H9 (cell line): ENCODE measurements at regions not wholly inside any gene's neighbourhood (a gene's known extent, or its start where the extent isn't known, plus 50 kb on each side); places are given as distances from the start of the nearest gene placed in this dataset.

Experiments used
- DNase-seq: peaks from one replicate; pipeline ENCODE4 v3.0.0-alpha.2; 2017
- H2AFZ ChIP-seq: one replicate; pipeline ENCODE4 v1.6.1; 2013; ENCODE audit warnings: mild to moderate bottlenecking, low read length, control low read depth, moderate library complexity
- H2AK5ac ChIP-seq: 2 replicates; pipeline ENCODE4 v1.6.1; 2013; ENCODE audit warnings: low read length, control low read depth, mixed read lengths; ENCODE audit not compliant: insufficient read length
- H2BK120ac ChIP-seq: one replicate; pipeline ENCODE4 v1.6.1; 2013; ENCODE audit warnings: low read depth, mild to moderate bottlenecking, low read length, control low read depth, inconsistent platforms; ENCODE audit not compliant: poor library complexity, severe bottlenecking
- H2BK12ac ChIP-seq: 2 replicates; pipeline ENCODE4 v1.6.1; 2013; ENCODE audit warnings: low read length, control low read depth, mixed read lengths, low read depth; ENCODE audit not compliant: insufficient read length
- H2BK15ac ChIP-seq: 2 replicates; pipeline ENCODE4 v1.6.1; 2013; ENCODE audit warnings: low read depth, low read length, control low read depth
- H2BK20ac ChIP-seq: one replicate; pipeline ENCODE4 v1.6.1; 2013; ENCODE audit warnings: low read depth, mild to moderate bottlenecking, low read length, control low read depth, inconsistent platforms; ENCODE audit not compliant: poor library complexity, severe bottlenecking
- H2BK5ac ChIP-seq: 2 replicates; pipeline ENCODE4 v1.6.1; 2013; ENCODE audit warnings: low read length, control low read depth, mixed read lengths; ENCODE audit not compliant: insufficient read length
- H3K14ac ChIP-seq: 2 replicates; pipeline ENCODE4 v1.6.1; 2013; ENCODE audit warnings: low read length, control low read depth; ENCODE audit not compliant: insufficient read depth
- H3K18ac ChIP-seq: 2 replicates; pipeline ENCODE4 v1.6.1; 2013; ENCODE audit warnings: low read depth, mild to moderate bottlenecking, mixed read lengths, low read length, control low read depth; ENCODE audit not compliant: insufficient read length
- H3K23ac ChIP-seq: 2 replicates; pipeline ENCODE4 v1.6.1; 2013; ENCODE audit warnings: low read length, control low read depth, mixed read lengths, low read depth; ENCODE audit not compliant: insufficient read length
- H3K23me2 ChIP-seq: 2 replicates; pipeline ENCODE4 v1.6.1; 2013; ENCODE audit warnings: low read depth, mild to moderate bottlenecking, mixed read lengths, low read length, control low read depth; ENCODE audit not compliant: insufficient read length, poor library complexity, severe bottlenecking
- H3K27ac ChIP-seq: 2 replicates; pipeline ENCODE4 v1.5.1; 2013; ENCODE audit warnings: low read length, control low read depth, mixed read lengths, low read depth; ENCODE audit not compliant: insufficient read length
- H3K27me3 ChIP-seq: 2 replicates; pipeline ENCODE4 v1.6.1; 2013; ENCODE audit warnings: low read length, control low read depth, inconsistent platforms; ENCODE audit not compliant: insufficient read depth
- H3K4ac ChIP-seq: 2 replicates; pipeline ENCODE4 v1.6.1; 2013; ENCODE audit warnings: low read depth, mild to moderate bottlenecking, control low read depth, inconsistent platforms, low read length, moderate library complexity
- H3K4me1 ChIP-seq: 2 replicates; pipeline ENCODE4 v1.6.1; 2013; ENCODE audit warnings: low read length, control low read depth, inconsistent platforms; ENCODE audit not compliant: insufficient read depth
- H3K4me2 ChIP-seq: 2 replicates; pipeline ENCODE4 v1.6.1; 2013; ENCODE audit warnings: low read length, control low read depth, mixed read lengths; ENCODE audit not compliant: insufficient read length, insufficient read depth
- H3K56ac ChIP-seq: 2 replicates; pipeline ENCODE4 v1.6.1; 2013; ENCODE audit warnings: low read depth, mild to moderate bottlenecking, mixed read lengths, low read length, control low read depth; ENCODE audit not compliant: insufficient read length
- H3K79me1 ChIP-seq: 2 replicates; pipeline ENCODE4 v1.6.1; 2013; ENCODE audit warnings: low read depth, mild to moderate bottlenecking, moderate library complexity, low read length, control low read depth, inconsistent platforms; ENCODE audit not compliant: insufficient read depth, poor library complexity, severe bottlenecking
- H3K79me2 ChIP-seq: 2 replicates; pipeline ENCODE4 v1.6.1; 2013; ENCODE audit warnings: low read length, control low read depth, inconsistent platforms; ENCODE audit not compliant: insufficient read depth
- H3K9ac ChIP-seq: 2 replicates; pipeline ENCODE4 v1.6.1; 2013; ENCODE audit warnings: low read length, control low read depth, mixed read lengths; ENCODE audit not compliant: insufficient read length; ENCODE audit errors: extremely low read depth
- H3K9me3 ChIP-seq: one replicate; pipeline ENCODE4 v1.6.1; 2013; ENCODE audit warnings: low read depth, low read length, inconsistent platforms; ENCODE audit not compliant: control insufficient read depth
- H3T11ph ChIP-seq: one replicate; pipeline ENCODE4 v1.6.1; 2013; ENCODE audit warnings: mild to moderate bottlenecking, low read length, control low read depth, inconsistent platforms
- H4K20me1 ChIP-seq: one replicate; pipeline ENCODE4 v1.6.1; 2013; ENCODE audit not compliant: control insufficient read depth, insufficient read length, insufficient read depth
- H4K5ac ChIP-seq: 2 replicates; pipeline ENCODE4 v1.6.1; 2013; ENCODE audit warnings: low read depth, mild to moderate bottlenecking, mixed read lengths, low read length, control low read depth; ENCODE audit not compliant: insufficient read length
- H4K8ac ChIP-seq: replicated peaks from 2 replicates; pipeline ENCODE4 v1.6.1; 2013; ENCODE audit warnings: low read length, control low read depth, mixed read lengths, low read depth; ENCODE audit not compliant: insufficient read length
- H4K91ac ChIP-seq: 2 replicates; pipeline ENCODE4 v1.6.1; 2013; ENCODE audit warnings: low read depth, mild to moderate bottlenecking, moderate library complexity, mixed read lengths, low read length, control low read depth; ENCODE audit not compliant: insufficient read length
- H3K27ac Mint-ChIP-seq, 3 experiments: 2 replicates in 2 of 3; 3 replicates in 1 of 3; pipeline ENCODE4 v1.8.0; 2020 to 2021; ENCODE audit warnings: mixed read lengths in 3 of 3, mild to moderate bottlenecking in 1 of 3, moderate library complexity in 1 of 3
- H3K27me3 Mint-ChIP-seq: 2 replicates; pipeline ENCODE4 v1.8.0; 2021; ENCODE audit warnings: low read depth, mild to moderate bottlenecking, moderate library complexity, mixed read lengths
- H3K36me3 Mint-ChIP-seq, 3 experiments: 2 replicates in 2 of 3; 3 replicates in 1 of 3; pipeline ENCODE4 v1.8.0; 2020 to 2021; ENCODE audit warnings: low read depth in 3 of 3, mixed read lengths in 3 of 3; ENCODE audit not compliant: insufficient read depth in 1 of 3
- H3K4me1 Mint-ChIP-seq, 2 experiments: 2 replicates each; pipeline ENCODE4 v1.8.0; 2020; ENCODE audit warnings: mixed read lengths in 2 of 2
- H3K4me3 Mint-ChIP-seq, 2 experiments: 2 replicates in 1 of 2; 3 replicates in 1 of 2; pipeline ENCODE4 v1.8.0; 2020 to 2021; ENCODE audit warnings: mild to moderate bottlenecking in 2 of 2, mixed read lengths in 2 of 2, moderate library complexity in 1 of 2
- H3K9me3 Mint-ChIP-seq, 2 experiments: 2 replicates in 1 of 2; 3 replicates in 1 of 2; pipeline ENCODE4 v1.8.0; 2020; ENCODE audit warnings: mild to moderate bottlenecking in 2 of 2, mixed read lengths in 2 of 2, moderate library complexity in 1 of 2
- WGBS: extraction: QIAGEN DNeasy Blood & Tissue Kit; methylation state at CpG from one replicate; pipeline ENCODE4 v1.1.7; 2013; ENCODE audit warnings: missing lambda C conversion rate, low lambda C conversion rate, mixed read lengths; ENCODE audit not compliant: insufficient read length; ENCODE audit errors: extremely low coverage; 5-methylcytosine and 5-hydroxymethylcytosine counted together
- TF ChIP-seq, protein P1 (sequence below): fragments of 200-600 bp; sonication (generic); conservative IDR thresholded peaks from 3 replicates; pipeline ENCODE4 v1.8.0; 2021; ENCODE audit warnings: antibody characterized with exemption, mild to moderate bottlenecking

DNA sequence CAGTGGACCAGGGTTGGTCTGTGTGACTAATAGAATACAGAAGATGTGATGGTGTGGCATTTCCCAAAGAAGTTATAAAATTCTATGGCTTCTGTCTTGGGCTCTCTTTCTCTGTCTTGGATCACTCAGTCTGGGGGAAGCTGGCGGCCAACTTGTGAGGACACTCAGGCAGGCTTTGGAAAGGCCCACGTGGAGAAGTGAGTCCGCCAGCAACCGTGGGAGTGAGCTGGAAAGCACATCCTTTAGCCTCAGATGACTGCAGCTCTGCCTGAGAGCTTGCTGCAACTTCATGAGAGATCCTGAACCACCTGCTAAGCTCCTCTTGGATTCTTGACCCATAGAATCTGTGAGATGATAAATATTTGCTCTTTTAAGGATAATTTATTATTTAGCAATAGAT is 72.0 kb upstream of the RASGRP1 start:
- H3K27ac Mint-ChIP-seq: no peak overlapping the region
- H3K36me3 Mint-ChIP-seq: no peaks in the 10 kb centered on the region
- no CpG with 5 or more reads among the region's 4 CpGs for WGBS

More for the DNA sequence above, 72.0 kb upstream of the RASGRP1 start:
- Histone ChIP-seq H3K4ac (no peak overlapping the region), H3K23me2 (no peaks in the 10 kb centered on the region), H3K9ac (no peak overlapping the region), H2AFZ (no peak overlapping the region), H2BK5ac (no peak overlapping the region), H4K91ac (no peak overlapping the region), H3T11ph (no peak overlapping the region), H4K5ac (no peak overlapping the region), H2BK120ac (no peak overlapping the region), H3K14ac (no peak overlapping the region), H3K23ac (no peak overlapping the region), H3K27ac (no peak overlapping the region), H2BK15ac (no peak overlapping the region), H3K79me2 (no peaks in the 10 kb centered on the region), H2BK20ac (no peak overlapping the region), H4K8ac (no peak overlapping the region), H3K18ac (no peak overlapping the region), H3K56ac (no peak overlapping the region), H2BK12ac (no peak overlapping the region), H3K79me1 (no peaks in the 10 kb centered on the region), H3K27me3 (no peaks in the 10 kb centered on the region), H2AK5ac (no peak overlapping the region), H3K9me3 (no peaks in the 10 kb centered on the region), H3K4me1 (no peaks in the 10 kb centered on the region), H4K20me1 (no peaks in the 10 kb centered on the region), H3K4me2 (no peak overlapping the region)
- no peak for DNase-seq
- Mint-ChIP-seq H3K9me3 (no peaks in the 10 kb centered on the region; a peak in 1 of 5 replicates), H3K27me3 (peaks cover 13% of the 10 kb centered on the region), H3K4me3 (no peak overlapping the region), H3K4me1 (peaks cover 0 to 5% of the 10 kb centered on the region in 2 experiments; a peak in 2 of 4 replicates)
- TF ChIP-seq, protein P1, sequence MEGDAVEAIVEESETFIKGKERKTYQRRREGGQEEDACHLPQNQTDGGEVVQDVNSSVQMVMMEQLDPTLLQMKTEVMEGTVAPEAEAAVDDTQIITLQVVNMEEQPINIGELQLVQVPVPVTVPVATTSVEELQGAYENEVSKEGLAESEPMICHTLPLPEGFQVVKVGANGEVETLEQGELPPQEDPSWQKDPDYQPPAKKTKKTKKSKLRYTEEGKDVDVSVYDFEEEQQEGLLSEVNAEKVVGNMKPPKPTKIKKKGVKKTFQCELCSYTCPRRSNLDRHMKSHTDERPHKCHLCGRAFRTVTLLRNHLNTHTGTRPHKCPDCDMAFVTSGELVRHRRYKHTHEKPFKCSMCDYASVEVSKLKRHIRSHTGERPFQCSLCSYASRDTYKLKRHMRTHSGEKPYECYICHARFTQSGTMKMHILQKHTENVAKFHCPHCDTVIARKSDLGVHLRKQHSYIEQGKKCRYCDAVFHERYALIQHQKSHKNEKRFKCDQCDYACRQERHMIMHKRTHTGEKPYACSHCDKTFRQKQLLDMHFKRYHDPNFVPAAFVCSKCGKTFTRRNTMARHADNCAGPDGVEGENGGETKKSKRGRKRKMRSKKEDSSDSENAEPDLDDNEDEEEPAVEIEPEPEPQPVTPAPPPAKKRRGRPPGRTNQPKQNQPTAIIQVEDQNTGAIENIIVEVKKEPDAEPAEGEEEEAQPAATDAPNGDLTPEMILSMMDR: no peak
